PFSK-1 (cell line): ENCODE measurements at regions not wholly inside any gene's neighbourhood (a gene's known extent, or its start where the extent isn't known, plus 50 kb on each side); places are given as distances from the start of the nearest gene placed in this dataset.

Experiments used
- FOXP2 ChIP-seq: optimal IDR thresholded peaks from 2 replicates; pipeline ENCODE3; 2011; ENCODE audit warnings: borderline replicate concordance, control low read depth, inconsistent platforms; ENCODE audit not compliant: insufficient read depth; ENCODE audit errors: extremely low read length, extremely low read depth
- POLR2AphosphoS5 ChIP-seq: IDR thresholded peaks from 2 replicates; pipeline ENCODE4 v1.6.1; 2012; ENCODE audit warnings: low read depth, mild to moderate bottlenecking, control low read depth, low read length, moderate library complexity
- SIN3A ChIP-seq: IDR thresholded peaks from 2 replicates; pipeline ENCODE4 v1.6.1; 2012; ENCODE audit warnings: mild to moderate bottlenecking, low read length, moderate library complexity, borderline replicate concordance; ENCODE audit not compliant: insufficient read depth
- TAF1 ChIP-seq: IDR thresholded peaks from 2 replicates; pipeline ENCODE4 v1.6.1; 2012; ENCODE audit warnings: low read length, control low read depth, borderline replicate concordance; ENCODE audit not compliant: insufficient read depth
- TF ChIP-seq, protein P1 (sequence below), 2 experiments: IDR thresholded peaks; 2 replicates each; pipeline versions ENCODE4 v1.6.1 to v1.8.0; 2011 to 2012; ENCODE audit warnings: low read depth in 2 of 2, low read length in 2 of 2, control low read depth in 1 of 2, inconsistent platforms in 1 of 2, mild to moderate bottlenecking in 1 of 2, moderate library complexity in 1 of 2; ENCODE audit not compliant: insufficient read depth in 1 of 2

GRCh38 chr4:67035986-67036385 lies 509.3 kb downstream of the CENPC start:
- TF ChIP-seq POLR2AphosphoS5 (no peak), FOXP2 (no peak), SIN3A (no peak), TAF1 (no peak)
- TF ChIP-seq, protein P1, sequence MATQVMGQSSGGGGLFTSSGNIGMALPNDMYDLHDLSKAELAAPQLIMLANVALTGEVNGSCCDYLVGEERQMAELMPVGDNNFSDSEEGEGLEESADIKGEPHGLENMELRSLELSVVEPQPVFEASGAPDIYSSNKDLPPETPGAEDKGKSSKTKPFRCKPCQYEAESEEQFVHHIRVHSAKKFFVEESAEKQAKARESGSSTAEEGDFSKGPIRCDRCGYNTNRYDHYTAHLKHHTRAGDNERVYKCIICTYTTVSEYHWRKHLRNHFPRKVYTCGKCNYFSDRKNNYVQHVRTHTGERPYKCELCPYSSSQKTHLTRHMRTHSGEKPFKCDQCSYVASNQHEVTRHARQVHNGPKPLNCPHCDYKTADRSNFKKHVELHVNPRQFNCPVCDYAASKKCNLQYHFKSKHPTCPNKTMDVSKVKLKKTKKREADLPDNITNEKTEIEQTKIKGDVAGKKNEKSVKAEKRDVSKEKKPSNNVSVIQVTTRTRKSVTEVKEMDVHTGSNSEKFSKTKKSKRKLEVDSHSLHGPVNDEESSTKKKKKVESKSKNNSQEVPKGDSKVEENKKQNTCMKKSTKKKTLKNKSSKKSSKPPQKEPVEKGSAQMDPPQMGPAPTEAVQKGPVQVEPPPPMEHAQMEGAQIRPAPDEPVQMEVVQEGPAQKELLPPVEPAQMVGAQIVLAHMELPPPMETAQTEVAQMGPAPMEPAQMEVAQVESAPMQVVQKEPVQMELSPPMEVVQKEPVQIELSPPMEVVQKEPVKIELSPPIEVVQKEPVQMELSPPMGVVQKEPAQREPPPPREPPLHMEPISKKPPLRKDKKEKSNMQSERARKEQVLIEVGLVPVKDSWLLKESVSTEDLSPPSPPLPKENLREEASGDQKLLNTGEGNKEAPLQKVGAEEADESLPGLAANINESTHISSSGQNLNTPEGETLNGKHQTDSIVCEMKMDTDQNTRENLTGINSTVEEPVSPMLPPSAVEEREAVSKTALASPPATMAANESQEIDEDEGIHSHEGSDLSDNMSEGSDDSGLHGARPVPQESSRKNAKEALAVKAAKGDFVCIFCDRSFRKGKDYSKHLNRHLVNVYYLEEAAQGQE (IDR thresholded peaks at IDR 0.05; ENCODE audit: insufficient read depth in 1 of 2, low read depth in 2 of 2, low read length in 2 of 2): no peak

DNA sequence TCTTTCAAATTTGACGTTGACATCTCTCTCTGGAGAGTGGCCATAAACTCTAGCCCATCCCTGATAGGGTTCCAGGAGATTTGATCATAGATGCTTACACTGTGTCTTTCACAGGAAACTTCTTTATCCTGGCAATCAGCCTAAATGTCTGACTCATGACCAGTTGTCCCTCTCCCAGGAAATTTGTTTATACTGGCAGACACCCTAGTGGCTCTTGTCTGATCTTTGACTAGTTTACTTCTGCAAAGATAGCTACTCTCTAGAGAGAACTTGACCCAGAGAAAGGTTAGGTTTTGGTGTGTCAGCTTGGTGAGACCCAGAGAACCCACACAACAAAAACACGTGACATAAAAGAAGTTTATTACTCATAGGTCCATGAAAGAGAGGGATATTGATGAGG lies 509.8 kb downstream of the CENPC start:
- TF ChIP-seq TAF1: no peak
- TF ChIP-seq FOXP2: no peak
- TF ChIP-seq, protein P1 (IDR thresholded peaks at IDR 0.05; ENCODE audit: insufficient read depth in 1 of 2, low read depth in 2 of 2, low read length in 2 of 2): no peak; a peak in 1 of 4 replicates
- 0 out of 2 replicates have a peak, but pooled peaks have one; percentile 42 for TF ChIP-seq POLR2AphosphoS5
- no peak for TF ChIP-seq SIN3A

DNA sequence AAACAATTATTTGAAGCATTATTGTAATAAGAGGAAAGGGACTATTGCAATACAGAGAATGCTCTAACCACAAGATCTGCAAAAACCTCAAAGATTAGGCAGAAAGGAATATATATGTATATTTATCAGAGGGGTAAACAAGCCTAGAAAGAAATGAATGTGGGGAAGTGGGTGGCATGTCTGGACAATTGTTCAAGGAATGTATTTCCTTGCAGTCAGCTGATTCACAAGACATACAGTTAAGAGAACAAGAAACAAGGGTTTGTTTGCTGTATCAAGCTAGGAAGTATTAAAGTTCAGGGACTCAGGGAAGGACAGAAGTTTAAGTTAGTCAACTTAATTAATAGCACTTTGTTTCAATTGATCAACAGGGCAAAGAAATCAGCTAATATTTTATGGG lies 514.7 kb downstream of the CENPC start:
- TF ChIP-seq, protein P1 (IDR thresholded peaks at IDR 0.05; ENCODE audit: insufficient read depth in 1 of 2, low read depth in 2 of 2, low read length in 2 of 2): no peak
- TF ChIP-seq TAF1 (no peak), POLR2AphosphoS5 (no peak), SIN3A (no peak), FOXP2 (no peak)

DNA sequence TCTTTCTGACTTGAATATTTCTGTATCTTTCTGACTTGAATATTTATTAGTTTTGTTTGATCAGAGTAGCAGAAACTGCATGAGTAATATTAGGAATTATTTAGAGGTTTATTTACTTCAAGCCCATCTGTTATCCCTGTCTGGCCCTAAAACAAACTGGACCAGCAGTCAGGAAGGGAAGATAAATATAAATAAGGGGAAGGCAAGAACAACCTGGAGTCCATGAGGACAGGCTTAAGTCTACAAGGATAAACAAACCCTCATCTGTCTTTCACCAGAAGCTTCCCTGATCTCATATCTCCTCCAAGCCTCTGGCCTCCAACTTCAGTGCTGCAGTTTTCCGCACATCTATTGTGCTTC lies 524.9 kb downstream of the CENPC start:
- TF ChIP-seq, protein P1 (IDR thresholded peaks at IDR 0.05; ENCODE audit: insufficient read depth in 1 of 2, low read depth in 2 of 2, low read length in 2 of 2): no peak
- TF ChIP-seq TAF1: no peak
- no peak for TF ChIP-seq FOXP2
- no peak for TF ChIP-seq POLR2AphosphoS5
- TF ChIP-seq SIN3A: no peak

GRCh38 chr4:67019686-67020437 lies 525.4 kb downstream of the CENPC start:
- TF ChIP-seq SIN3A (no peak), POLR2AphosphoS5 (no peak), FOXP2 (no peak), TAF1 (no peak)
- TF ChIP-seq, protein P1 (IDR thresholded peaks at IDR 0.05; ENCODE audit: insufficient read depth in 1 of 2, low read depth in 2 of 2, low read length in 2 of 2): no peak
